H9 (cell line): ENCODE measurements at regions not wholly inside any gene's neighbourhood (a gene's known extent, or its start where the extent isn't known, plus 50 kb on each side); places are given as distances from the start of the nearest gene placed in this dataset.
A peak's percentile ranks its signal among the peaks of the same experiment; 100 is the strongest.

ENCODE experiments used
- DNase-seq: peaks from one replicate; pipeline ENCODE4 v3.0.0-alpha.2; 2017
- H2AFZ ChIP-seq: one replicate; pipeline ENCODE4 v1.6.1; 2013; ENCODE audit warnings: mild to moderate bottlenecking, low read length, control low read depth, moderate library complexity
- H2AK5ac ChIP-seq: 2 replicates; pipeline ENCODE4 v1.6.1; 2013; ENCODE audit warnings: low read length, control low read depth, mixed read lengths; ENCODE audit not compliant: insufficient read length
- H2BK120ac ChIP-seq: one replicate; pipeline ENCODE4 v1.6.1; 2013; ENCODE audit warnings: low read depth, mild to moderate bottlenecking, low read length, control low read depth, inconsistent platforms; ENCODE audit not compliant: poor library complexity, severe bottlenecking
- H2BK12ac ChIP-seq: 2 replicates; pipeline ENCODE4 v1.6.1; 2013; ENCODE audit warnings: low read length, control low read depth, mixed read lengths, low read depth; ENCODE audit not compliant: insufficient read length
- H2BK15ac ChIP-seq: 2 replicates; pipeline ENCODE4 v1.6.1; 2013; ENCODE audit warnings: low read depth, low read length, control low read depth
- H2BK20ac ChIP-seq: one replicate; pipeline ENCODE4 v1.6.1; 2013; ENCODE audit warnings: low read depth, mild to moderate bottlenecking, low read length, control low read depth, inconsistent platforms; ENCODE audit not compliant: poor library complexity, severe bottlenecking
- H2BK5ac ChIP-seq: 2 replicates; pipeline ENCODE4 v1.6.1; 2013; ENCODE audit warnings: low read length, control low read depth, mixed read lengths; ENCODE audit not compliant: insufficient read length
- H3K14ac ChIP-seq: 2 replicates; pipeline ENCODE4 v1.6.1; 2013; ENCODE audit warnings: low read length, control low read depth; ENCODE audit not compliant: insufficient read depth
- H3K18ac ChIP-seq: 2 replicates; pipeline ENCODE4 v1.6.1; 2013; ENCODE audit warnings: low read depth, mild to moderate bottlenecking, mixed read lengths, low read length, control low read depth; ENCODE audit not compliant: insufficient read length
- H3K23ac ChIP-seq: 2 replicates; pipeline ENCODE4 v1.6.1; 2013; ENCODE audit warnings: low read length, control low read depth, mixed read lengths, low read depth; ENCODE audit not compliant: insufficient read length
- H3K23me2 ChIP-seq: 2 replicates; pipeline ENCODE4 v1.6.1; 2013; ENCODE audit warnings: low read depth, mild to moderate bottlenecking, mixed read lengths, low read length, control low read depth; ENCODE audit not compliant: insufficient read length, poor library complexity, severe bottlenecking
- H3K27ac ChIP-seq: 2 replicates; pipeline ENCODE4 v1.5.1; 2013; ENCODE audit warnings: low read length, control low read depth, mixed read lengths, low read depth; ENCODE audit not compliant: insufficient read length
- H3K27me3 ChIP-seq: 2 replicates; pipeline ENCODE4 v1.6.1; 2013; ENCODE audit warnings: low read length, control low read depth, inconsistent platforms; ENCODE audit not compliant: insufficient read depth
- H3K4ac ChIP-seq: 2 replicates; pipeline ENCODE4 v1.6.1; 2013; ENCODE audit warnings: low read depth, mild to moderate bottlenecking, control low read depth, inconsistent platforms, low read length, moderate library complexity
- H3K4me1 ChIP-seq: 2 replicates; pipeline ENCODE4 v1.6.1; 2013; ENCODE audit warnings: low read length, control low read depth, inconsistent platforms; ENCODE audit not compliant: insufficient read depth
- H3K4me2 ChIP-seq: 2 replicates; pipeline ENCODE4 v1.6.1; 2013; ENCODE audit warnings: low read length, control low read depth, mixed read lengths; ENCODE audit not compliant: insufficient read length, insufficient read depth
- H3K56ac ChIP-seq: 2 replicates; pipeline ENCODE4 v1.6.1; 2013; ENCODE audit warnings: low read depth, mild to moderate bottlenecking, mixed read lengths, low read length, control low read depth; ENCODE audit not compliant: insufficient read length
- H3K79me1 ChIP-seq: 2 replicates; pipeline ENCODE4 v1.6.1; 2013; ENCODE audit warnings: low read depth, mild to moderate bottlenecking, moderate library complexity, low read length, control low read depth, inconsistent platforms; ENCODE audit not compliant: insufficient read depth, poor library complexity, severe bottlenecking
- H3K79me2 ChIP-seq: 2 replicates; pipeline ENCODE4 v1.6.1; 2013; ENCODE audit warnings: low read length, control low read depth, inconsistent platforms; ENCODE audit not compliant: insufficient read depth
- H3K9ac ChIP-seq: 2 replicates; pipeline ENCODE4 v1.6.1; 2013; ENCODE audit warnings: low read length, control low read depth, mixed read lengths; ENCODE audit not compliant: insufficient read length; ENCODE audit errors: extremely low read depth
- H3K9me3 ChIP-seq: one replicate; pipeline ENCODE4 v1.6.1; 2013; ENCODE audit warnings: low read depth, low read length, inconsistent platforms; ENCODE audit not compliant: control insufficient read depth
- H3T11ph ChIP-seq: one replicate; pipeline ENCODE4 v1.6.1; 2013; ENCODE audit warnings: mild to moderate bottlenecking, low read length, control low read depth, inconsistent platforms
- H4K20me1 ChIP-seq: one replicate; pipeline ENCODE4 v1.6.1; 2013; ENCODE audit not compliant: control insufficient read depth, insufficient read length, insufficient read depth
- H4K5ac ChIP-seq: 2 replicates; pipeline ENCODE4 v1.6.1; 2013; ENCODE audit warnings: low read depth, mild to moderate bottlenecking, mixed read lengths, low read length, control low read depth; ENCODE audit not compliant: insufficient read length
- H4K8ac ChIP-seq: replicated peaks from 2 replicates; pipeline ENCODE4 v1.6.1; 2013; ENCODE audit warnings: low read length, control low read depth, mixed read lengths, low read depth; ENCODE audit not compliant: insufficient read length
- H4K91ac ChIP-seq: 2 replicates; pipeline ENCODE4 v1.6.1; 2013; ENCODE audit warnings: low read depth, mild to moderate bottlenecking, moderate library complexity, mixed read lengths, low read length, control low read depth; ENCODE audit not compliant: insufficient read length
- H3K27ac Mint-ChIP-seq, 3 experiments: 2 replicates in 2 of 3; 3 replicates in 1 of 3; pipeline ENCODE4 v1.8.0; 2020 to 2021; ENCODE audit warnings: mixed read lengths in 3 of 3, mild to moderate bottlenecking in 1 of 3, moderate library complexity in 1 of 3
- H3K27me3 Mint-ChIP-seq: 2 replicates; pipeline ENCODE4 v1.8.0; 2021; ENCODE audit warnings: low read depth, mild to moderate bottlenecking, moderate library complexity, mixed read lengths
- H3K36me3 Mint-ChIP-seq, 3 experiments: 2 replicates in 2 of 3; 3 replicates in 1 of 3; pipeline ENCODE4 v1.8.0; 2020 to 2021; ENCODE audit warnings: low read depth in 3 of 3, mixed read lengths in 3 of 3; ENCODE audit not compliant: insufficient read depth in 1 of 3
- H3K4me1 Mint-ChIP-seq, 2 experiments: 2 replicates each; pipeline ENCODE4 v1.8.0; 2020; ENCODE audit warnings: mixed read lengths in 2 of 2
- H3K4me3 Mint-ChIP-seq, 2 experiments: 2 replicates in 1 of 2; 3 replicates in 1 of 2; pipeline ENCODE4 v1.8.0; 2020 to 2021; ENCODE audit warnings: mild to moderate bottlenecking in 2 of 2, mixed read lengths in 2 of 2, moderate library complexity in 1 of 2
- H3K9me3 Mint-ChIP-seq, 2 experiments: 2 replicates in 1 of 2; 3 replicates in 1 of 2; pipeline ENCODE4 v1.8.0; 2020; ENCODE audit warnings: mild to moderate bottlenecking in 2 of 2, mixed read lengths in 2 of 2, moderate library complexity in 1 of 2
- CTCF ChIP-seq: fragments of 200-600 bp; sonication (generic); conservative IDR thresholded peaks from 3 replicates; pipeline ENCODE4 v1.8.0; 2021; ENCODE audit warnings: antibody characterized with exemption, mild to moderate bottlenecking
- WGBS: extraction: QIAGEN DNeasy Blood & Tissue Kit; methylation state at CpG from one replicate; pipeline ENCODE4 v1.1.7; 2013; ENCODE audit warnings: missing lambda C conversion rate, low lambda C conversion rate, mixed read lengths; ENCODE audit not compliant: insufficient read length; ENCODE audit errors: extremely low coverage; 5-methylcytosine and 5-hydroxymethylcytosine counted together

GRCh38 chr15:95468820-95469219, 861.7 kb upstream of the NR2F2 start:
- Mint-ChIP-seq H3K4me1 (0 out of 4 replicates have a peak, but pooled peaks cover 2% of the 10 kb centered on the region in 2 experiments), H3K27me3 (no peaks in the 10 kb centered on the region; the same call in 1 of the 2 replicates), H3K4me3 (no peak overlapping the region), H3K36me3 (no peaks in the 10 kb centered on the region), H3K27ac (peak overlapping the region in 1 of 3 experiments; percentile 45; a peak in 1 of 7 replicates), H3K9me3 (no peaks in the 10 kb centered on the region; a peak in 1 of 5 replicates)
- Histone ChIP-seq H3K23me2 (no peaks in the 10 kb centered on the region), H3K79me2 (no peaks in the 10 kb centered on the region), H3K79me1 (no peaks in the 10 kb centered on the region), H3K27me3 (no peaks in the 10 kb centered on the region), H3K56ac (no peak overlapping the region), H4K8ac (no peak overlapping the region), H2AK5ac (no peak overlapping the region), H4K20me1 (no peaks in the 10 kb centered on the region), H4K5ac (no peak overlapping the region), H2BK15ac (no peak overlapping the region), H4K91ac (no peak overlapping the region), H2BK20ac (no peak overlapping the region), H3K18ac (no peak overlapping the region), H3K9ac (no peak overlapping the region), H2AFZ (no peak overlapping the region), H3T11ph (no peak overlapping the region), H3K4ac (no peak overlapping the region), H3K4me2 (no peak overlapping the region), H2BK12ac (no peak overlapping the region), H3K4me1 (no peaks in the 10 kb centered on the region), H3K9me3 (no peaks in the 10 kb centered on the region), H3K14ac (no peak overlapping the region; the same call in 1 of the 2 replicates), H2BK5ac (no peak overlapping the region), H3K23ac (no peak overlapping the region), H3K27ac (no peak overlapping the region), H2BK120ac (no peak overlapping the region)
- no peak for TF ChIP-seq CTCF
- peak; percentile 33 for DNase-seq
- WGBS: no CpG with 5 or more reads among the region's 12 CpGs
